ENCODE measurements at regions not wholly inside any gene's neighbourhood (a gene's known extent, or its start where the extent isn't known, plus 50 kb on each side); places are given as distances from the start of the nearest gene placed in this dataset.

- TF ChIP-seq, protein P1, sequence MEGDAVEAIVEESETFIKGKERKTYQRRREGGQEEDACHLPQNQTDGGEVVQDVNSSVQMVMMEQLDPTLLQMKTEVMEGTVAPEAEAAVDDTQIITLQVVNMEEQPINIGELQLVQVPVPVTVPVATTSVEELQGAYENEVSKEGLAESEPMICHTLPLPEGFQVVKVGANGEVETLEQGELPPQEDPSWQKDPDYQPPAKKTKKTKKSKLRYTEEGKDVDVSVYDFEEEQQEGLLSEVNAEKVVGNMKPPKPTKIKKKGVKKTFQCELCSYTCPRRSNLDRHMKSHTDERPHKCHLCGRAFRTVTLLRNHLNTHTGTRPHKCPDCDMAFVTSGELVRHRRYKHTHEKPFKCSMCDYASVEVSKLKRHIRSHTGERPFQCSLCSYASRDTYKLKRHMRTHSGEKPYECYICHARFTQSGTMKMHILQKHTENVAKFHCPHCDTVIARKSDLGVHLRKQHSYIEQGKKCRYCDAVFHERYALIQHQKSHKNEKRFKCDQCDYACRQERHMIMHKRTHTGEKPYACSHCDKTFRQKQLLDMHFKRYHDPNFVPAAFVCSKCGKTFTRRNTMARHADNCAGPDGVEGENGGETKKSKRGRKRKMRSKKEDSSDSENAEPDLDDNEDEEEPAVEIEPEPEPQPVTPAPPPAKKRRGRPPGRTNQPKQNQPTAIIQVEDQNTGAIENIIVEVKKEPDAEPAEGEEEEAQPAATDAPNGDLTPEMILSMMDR (conservative IDR thresholded peaks at IDR 0.05 in 1 of 2, IDR thresholded peaks at IDR 0.05 in 1 of 2; ENCODE audit: extremely low read depth in 1 of 2, insufficient read depth in 1 of 2, low read depth in 1 of 2, low read length in 2 of 2) = no peak
- no peak for TF ChIP-seq EZH2 (IDR thresholded peaks at IDR 0.05; ENCODE audit: borderline replicate concordance, low read length)
Measured at GRCh38 chr5:6202968-6203365, 175.4 kb downstream of the MED10 start.

Data from mammary epithelial cell (primary cell).